GM12878 (cell line): ENCODE measurements at regions not wholly inside any gene's neighbourhood (a gene's known extent, or its start where the extent isn't known, plus 50 kb on each side); places are given as distances from the start of the nearest gene placed in this dataset.

Experiments used
- ATAC-seq: fragments of 200-7000 bp; cut with Tn5 transposase; 3 replicates; pipeline ENCODE4 v1.9.1; 2020; ENCODE audit warnings: mild to moderate bottlenecking, moderate library complexity
- BruUV-seq: library from RNA; stranded (reverse); fragments of 400-500 nt; replicated peaks from 2 replicates; lab custom pipeline; 2021; lab: Mats Ljungman, UMichigan
- CTCF ChIA-PET: fragments of 300-600 bp; sonication (Branson Sonifier 250); formaldehyde crosslinking; extraction: SDS; loops from one replicate; lab custom pipeline; 2021; ENCODE audit warnings: inconsistent platforms; lab: Yijun Ruan, JAX
- POLR2A ChIA-PET: fragments of 350-600 bp; formaldehyde crosslinking; extraction: SDS; loops from one replicate; lab custom pipeline; 2021; ENCODE audit warnings: inconsistent platforms; lab: Charles Lee
- RAD21 ChIA-PET: fragments of 300-600 bp; sonication (Branson Sonifier 250); formaldehyde crosslinking; loops from one replicate; lab custom pipeline; 2023; ENCODE audit warnings: antibody characterized with exemption; ENCODE audit not compliant: unreplicated experiment; lab: Charles Lee
- SMC1A ChIA-PET: fragments of 300-600 bp; sonication (Branson Sonifier 250); formaldehyde crosslinking; loops from one replicate; lab custom pipeline; 2023; ENCODE audit not compliant: unreplicated experiment, uncharacterized antibody; lab: Charles Lee
- DNase-seq: peaks from one replicate; pipeline ENCODE4 v3.0.0-alpha.2; 2011; ENCODE audit warnings: low read depth, low spot score
- FAIRE-seq: peaks from 3 replicates; lab custom pipeline; 2011; peaks lifted over from hg19 to GRCh38; lab: Jason Lieb, UNC
- H2AFZ ChIP-seq: 2 replicates; pipeline ENCODE4 v1.6.0; 2011; ENCODE audit warnings: low read depth, low read length, control low read depth; ENCODE audit not compliant: control insufficient read depth
- H3K27ac ChIP-seq: 2 replicates; pipeline ENCODE4 v1.5.1; 2011; ENCODE audit warnings: control low read depth; ENCODE audit not compliant: control insufficient read depth, insufficient read depth
- H3K27me3 ChIP-seq, 2 experiments: replicated peaks in 1 of 2; 2 replicates each; pipeline versions ENCODE4 v1.6.0 to v1.6.1; 2011; ENCODE audit warnings: low read length in 1 of 2; ENCODE audit not compliant: control insufficient read depth in 2 of 2, insufficient read depth in 2 of 2
- H3K36me3 ChIP-seq, 2 experiments: 2 replicates each; pipeline ENCODE4 v1.5.1; 2011; ENCODE audit warnings: low read length in 1 of 2; ENCODE audit not compliant: control insufficient read depth in 2 of 2, insufficient read depth in 2 of 2
- H3K4me1 ChIP-seq: 2 replicates; pipeline ENCODE4 v1.6.1; 2011; ENCODE audit warnings: mild to moderate bottlenecking, low read length, moderate library complexity, mixed read lengths; ENCODE audit not compliant: control insufficient read depth, insufficient read depth
- H3K4me2 ChIP-seq: 2 replicates; pipeline ENCODE4 v1.6.0; 2011; ENCODE audit warnings: control low read depth; ENCODE audit not compliant: control insufficient read depth, insufficient read depth
- H3K4me3 ChIP-seq: fragments of 200-600 bp; sonication (generic); 2 replicates; pipeline ENCODE4 v1.5.1; 2016
- H3K79me2 ChIP-seq: 2 replicates; pipeline ENCODE4 v1.6.0; 2011; ENCODE audit warnings: low read length; ENCODE audit not compliant: control insufficient read depth, insufficient read depth
- H3K9ac ChIP-seq: 2 replicates; pipeline ENCODE4 v1.8.0; 2011; ENCODE audit warnings: low read length, control low read depth, mixed read lengths; ENCODE audit not compliant: control insufficient read depth, insufficient read depth
- H3K9me3 ChIP-seq: replicated peaks from 3 replicates; pipeline ENCODE4 v1.5.1; 2011; ENCODE audit warnings: mild to moderate bottlenecking, low read length; ENCODE audit not compliant: control insufficient read depth, insufficient read depth
- H4K20me1 ChIP-seq: 2 replicates; pipeline ENCODE4 v1.6.0; 2011; ENCODE audit not compliant: control insufficient read depth, insufficient read depth
- BRCA1 ChIP-seq: IDR thresholded peaks from 2 replicates; pipeline ENCODE4 v1.6.1; 2011; ENCODE audit warnings: low read depth, low read length, improper control_type of control experiment
- E4F1 ChIP-seq: fragments of 450-650 bp; IDR thresholded peaks from 2 replicates; pipeline ENCODE4 v1.6.1; 2018; ENCODE audit warnings: borderline replicate concordance, mild to moderate bottlenecking; ENCODE audit not compliant: partially characterized antibody
- EGR1 ChIP-seq, 2 experiments: IDR thresholded peaks; 1 replicate in 1 of 2; 2 replicates in 1 of 2; pipeline ENCODE4 v1.6.1; 2011 to 2012; ENCODE audit warnings: low read depth in 2 of 2, low read length in 2 of 2, borderline replicate concordance in 1 of 2, mild to moderate bottlenecking in 1 of 2, moderate library complexity in 1 of 2
- GABPA ChIP-seq: IDR thresholded peaks from 2 replicates; pipeline ENCODE4 v1.6.1; 2014; ENCODE audit warnings: antibody characterized with exemption, low read depth, mild to moderate bottlenecking, inconsistent platforms
- IKZF1 ChIP-seq: fragments of 450-650 bp; conservative IDR thresholded peaks from 2 replicates; pipeline ENCODE4 v1.6.1; 2017; ENCODE audit warnings: antibody characterized with exemption, mild to moderate bottlenecking
- NBN ChIP-seq: fragments of 450-650 bp; IDR thresholded peaks from 2 replicates; pipeline ENCODE4 v1.6.1; 2016
- NFYA ChIP-seq: IDR thresholded peaks from 2 replicates; pipeline ENCODE4 v1.6.1; 2011; ENCODE audit warnings: low read depth, mild to moderate bottlenecking, low read length, improper control_type of control experiment, borderline replicate concordance
- PAX8 ChIP-seq: fragments of 450-650 bp; IDR thresholded peaks from 2 replicates; pipeline ENCODE4 v1.6.1; 2017; ENCODE audit warnings: mild to moderate bottlenecking, moderate library complexity
- ZNF217 ChIP-seq: fragments of 450-650 bp; IDR thresholded peaks from 2 replicates; pipeline ENCODE4 v1.6.1; 2017; ENCODE audit warnings: antibody characterized with exemption, mild to moderate bottlenecking
- WGBS: methylation state at CpG from one replicate; pipeline ENCODE4 v1.1.6; 2016; ENCODE audit warnings: low lambda C conversion rate; ENCODE audit not compliant: insufficient replicate concordance, insufficient coverage; ENCODE audit errors: missing lambda C conversion rate; 5-methylcytosine and 5-hydroxymethylcytosine counted together
- in situ Hi-C: fragments of 300-500 bp; cut with MboI; formaldehyde crosslinking; loops from 9 replicates; pipeline ENCODE4 v1.14.3; 2018; ENCODE audit warnings: mixed read lengths
- intact Hi-C: fragments of 100-400 bp; cut with micrococcal nuclease; formaldehyde crosslinking; loops from one replicate; pipeline ENCODE4 v1.14.2; 2022; ENCODE audit not compliant: unreplicated experiment
- TF ChIP-seq, protein P1 (sequence below): fragments of 450-650 bp; IDR thresholded peaks from 2 replicates; pipeline ENCODE4 v1.6.1; 2016; ENCODE audit warnings: mild to moderate bottlenecking

DNA sequence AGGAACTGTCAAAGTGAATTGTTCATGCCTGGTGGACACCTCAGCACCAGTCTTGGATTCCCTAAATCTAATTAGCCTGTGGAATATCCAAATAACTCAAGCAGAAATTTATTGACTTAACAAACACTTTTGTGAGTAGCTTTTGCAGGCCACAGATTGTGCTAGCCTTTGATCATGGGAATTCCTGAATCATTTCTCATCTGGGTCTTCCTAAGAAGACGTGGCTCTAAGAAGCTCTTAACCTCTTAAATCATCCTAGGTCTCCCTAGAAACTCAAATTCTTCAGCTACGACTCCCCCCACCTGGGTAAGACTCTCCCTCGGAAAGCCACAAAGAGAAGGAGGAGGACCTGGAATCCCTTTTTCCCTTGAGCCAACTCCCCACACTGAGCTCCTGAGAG is 53.8 kb upstream of the PSEN2 start:
- Histone ChIP-seq H3K27me3 (no peaks in the 10 kb centered on the region), H3K36me3 (no peaks in the 10 kb centered on the region), H2AFZ (no peak overlapping the region), H3K79me2 (no peaks in the 10 kb centered on the region), H3K9me3 (no peaks in the 10 kb centered on the region), H4K20me1 (no peaks in the 10 kb centered on the region), H3K27ac (no peak overlapping the region), H3K4me1 (no peaks in the 10 kb centered on the region), H3K4me3 (no peak overlapping the region), H3K4me2 (no peak overlapping the region), H3K9ac (no peak overlapping the region)
- ChIA-PET SMC1A (interaction anchor here (0.8 to 1.6 kb wide), 7 partner anchors 8 to 76 kb away, joined by 3 to 5 read pairs (median 3); no protein-coding TSS in a partner anchor), RAD21 (interaction anchor here (0.9 kb wide), 1 partner anchor 10 kb away, joined by 3 read pairs; no protein-coding TSS in a partner anchor), CTCF (interaction anchor here (2.5 kb wide), 1 partner anchor 9 kb away, joined by 8 read pairs; no protein-coding TSS in a partner anchor), POLR2A (interaction anchor here (0.6 kb wide), 1 partner anchor 124 kb away, joined by 3 read pairs; the partner anchor contains the start of gene COQ8A)
- intact Hi-C loops (no loop called here), in situ Hi-C loops (no loop called here)
- TF ChIP-seq EGR1 (IDR thresholded peaks at IDR 0.05; ENCODE audit: borderline replicate concordance in 1 of 2, low read depth in 2 of 2, low read length in 2 of 2), result no peak
- no peak for TF ChIP-seq PAX8
- FAIRE-seq (no peak), ATAC-seq (no peak), DNase-seq (no peak)
- WGBS, result 54% methylated on average over 3 of the region's 3 CpGs
- no TSS peak for BruUV-seq

DNA sequence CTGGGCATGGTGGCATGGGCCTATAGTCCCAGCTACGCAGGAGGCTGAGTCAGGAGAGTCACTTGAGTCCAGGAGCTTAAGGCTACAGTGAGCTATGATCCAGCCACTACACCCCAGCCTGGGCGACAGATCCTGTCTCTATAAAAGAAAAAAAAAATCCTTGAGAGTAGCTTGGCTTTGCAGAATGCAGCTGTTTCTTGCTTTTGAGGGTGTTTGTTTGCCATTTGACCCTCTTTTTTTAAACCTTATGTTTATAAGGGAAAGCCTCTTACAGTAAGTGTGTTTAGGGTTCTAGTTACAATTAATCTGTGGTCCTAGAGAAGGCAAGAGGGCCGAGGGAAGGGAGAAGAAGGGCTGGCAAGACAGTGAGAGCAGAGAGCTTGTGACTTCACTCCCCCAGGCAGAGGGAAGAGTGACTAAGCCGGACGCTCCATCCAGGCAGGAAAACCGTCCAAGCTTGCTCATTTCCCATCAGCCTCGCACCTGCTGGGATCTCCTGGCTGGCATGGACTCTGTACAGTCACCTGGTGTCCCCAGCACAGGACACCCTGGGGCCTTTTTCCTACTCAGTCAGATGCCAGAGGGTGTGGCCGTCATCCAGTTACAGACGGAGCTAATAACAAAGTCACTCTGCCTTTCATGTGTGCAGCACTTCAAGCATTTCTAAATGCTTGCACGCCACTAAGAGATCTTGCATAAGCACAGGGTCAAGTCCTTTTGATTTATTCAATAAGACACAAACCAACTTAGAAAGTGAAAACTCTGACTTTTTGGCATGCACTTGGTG is 55.5 kb upstream of the PSEN2 start:
- SMC1A ChIA-PET, result interaction anchor here (0.8 to 1.4 kb wide), 7 partner anchors 8 to 153 kb away, joined by 3 to 6 read pairs (median 3); no protein-coding TSS in a partner anchor
- RAD21 ChIA-PET, result interaction anchor here (1.0 kb wide), 1 partner anchor 44 kb away, joined by 3 read pairs; no protein-coding TSS in a partner anchor
- FAIRE-seq (no peak), DNase-seq (no peak), ATAC-seq (no peak)
- Histone ChIP-seq H3K4me1 (no peaks in the 10 kb centered on the region), H3K36me3 (no peaks in the 10 kb centered on the region), H3K79me2 (no peaks in the 10 kb centered on the region), H3K9ac (no peak overlapping the region), H3K9me3 (no peaks in the 10 kb centered on the region; the same call in 2 of the 3 replicates), H3K27ac (no peak overlapping the region), H3K4me3 (no peak overlapping the region), H2AFZ (no peak overlapping the region), H3K27me3 (no peaks in the 10 kb centered on the region), H4K20me1 (no peaks in the 10 kb centered on the region), H3K4me2 (no peak overlapping the region)
- BruUV-seq, result no TSS peak
- intact Hi-C loops (no loop called here), in situ Hi-C loops (no loop called here)
- POLR2A ChIA-PET, result interaction anchor here (0.6 to 1.2 kb wide), 2 partner anchors 34 to 51 kb away, joined by 4 read pairs; no protein-coding TSS in a partner anchor
- CTCF ChIA-PET, result interaction anchor here (1.0 to 1.6 kb wide), 4 partner anchors 9 to 16 kb away, joined by 3 to 4 read pairs (median 4); no protein-coding TSS in a partner anchor
- 38% methylated on average over 10 of the region's 10 CpGs for WGBS
- TF ChIP-seq, protein P1, sequence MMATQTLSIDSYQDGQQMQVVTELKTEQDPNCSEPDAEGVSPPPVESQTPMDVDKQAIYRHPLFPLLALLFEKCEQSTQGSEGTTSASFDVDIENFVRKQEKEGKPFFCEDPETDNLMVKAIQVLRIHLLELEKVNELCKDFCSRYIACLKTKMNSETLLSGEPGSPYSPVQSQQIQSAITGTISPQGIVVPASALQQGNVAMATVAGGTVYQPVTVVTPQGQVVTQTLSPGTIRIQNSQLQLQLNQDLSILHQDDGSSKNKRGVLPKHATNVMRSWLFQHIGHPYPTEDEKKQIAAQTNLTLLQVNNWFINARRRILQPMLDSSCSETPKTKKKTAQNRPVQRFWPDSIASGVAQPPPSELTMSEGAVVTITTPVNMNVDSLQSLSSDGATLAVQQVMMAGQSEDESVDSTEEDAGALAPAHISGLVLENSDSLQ, result no peak
- no peak for TF ChIP-seq IKZF1
- no peak for TF ChIP-seq BRCA1
- no peak for TF ChIP-seq ZNF217
- TF ChIP-seq NFYA, result no peak
- TF ChIP-seq GABPA, result no peak
- TF ChIP-seq E4F1, result no peak
- no peak for TF ChIP-seq NBN
